Astrocyte (in vitro differentiated cells and primary cell): ENCODE measurements at regions not wholly inside any gene's neighbourhood (a gene's known extent, or its start where the extent isn't known, plus 50 kb on each side); places are given as distances from the start of the nearest gene placed in this dataset.

Experiments used
- CTCF ChIP-seq: IDR thresholded peaks from 2 replicates; pipeline ENCODE4 v1.5.1; 2011; ENCODE audit warnings: low read depth, mild to moderate bottlenecking, inconsistent platforms, low read length, moderate library complexity; ENCODE audit not compliant: insufficient read depth
- EZH2 ChIP-seq: IDR thresholded peaks from 2 replicates; pipeline ENCODE4 v1.6.1; 2012; ENCODE audit warnings: mild to moderate bottlenecking, low read length, inconsistent platforms; ENCODE audit not compliant: insufficient read depth

DNA sequence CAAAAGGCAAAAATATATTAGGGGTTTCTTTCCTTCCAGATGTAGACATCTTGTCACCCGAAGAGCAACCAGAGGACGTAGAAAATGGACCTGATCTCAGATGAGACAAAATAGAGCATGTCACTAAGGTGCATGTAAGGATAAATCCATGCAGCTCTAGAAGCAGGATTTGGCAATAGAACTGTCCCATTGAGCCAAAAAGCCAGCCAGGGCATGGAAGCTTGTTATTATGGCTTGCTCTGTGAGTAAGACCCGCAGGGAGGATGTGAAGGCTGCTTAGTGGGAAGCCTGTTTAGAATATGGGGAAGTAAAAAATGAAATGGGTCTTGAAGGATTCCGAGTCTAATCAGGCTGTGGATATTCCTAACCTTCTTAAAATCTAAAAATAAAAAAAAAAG lies 165.6 kb upstream of the MPDZ start:
- TF ChIP-seq EZH2 = no peak
- TF ChIP-seq CTCF = no peak
